HCT116 (cell line): ENCODE measurements at regions not wholly inside any gene's neighbourhood (a gene's known extent, or its start where the extent isn't known, plus 50 kb on each side); places are given as distances from the start of the nearest gene placed in this dataset.
A peak's percentile ranks its signal among the peaks of the same experiment; 100 is the strongest.

Experiments
- ATAC-seq: fragments of 200-7000 bp; cut with Tn5 transposase; 2 replicates; pipeline ENCODE4 v1.9.1; 2020; ENCODE audit warnings: mild to moderate bottlenecking, moderate library complexity
- BruUV-seq: library from RNA; stranded (reverse); fragments of 400-500 nt; replicated peaks from 2 replicates; lab custom pipeline; 2021; lab: Mats Ljungman, UMichigan
- CTCF ChIA-PET: fragments of 300-600 bp; sonication (Branson Sonifier 250); formaldehyde crosslinking; loops from one replicate; lab custom pipeline; 2021; ENCODE audit warnings: antibody characterized with exemption; lab: Charles Lee
- POLR2A ChIA-PET: fragments of 300-600, 350-600 bp; sonication (Branson Sonifier 250); formaldehyde crosslinking; loops from one replicate; lab custom pipeline; 2021; ENCODE audit warnings: antibody characterized with exemption; lab: Charles Lee
- RAD21 ChIA-PET, 2 experiments: fragments of 300-600 bp; sonication (Branson Sonifier 250); formaldehyde crosslinking; loops; one replicate each; lab custom pipeline; 2023; ENCODE audit warnings: low total read pairs in 2 of 2; ENCODE audit not compliant: uncharacterized antibody in 2 of 2, unreplicated experiment in 2 of 2, low non-redundant PET in 1 of 2; lab: Charles Lee
- DNase-seq: peaks from one replicate; pipeline ENCODE4 v3.0.0-alpha.2; 2010; ENCODE audit warnings: low read depth, low spot score
- H2AFZ ChIP-seq: fragments of 200-600 bp; shearing (Covaris generic), sonication (generic); 2 replicates; pipeline ENCODE4 v1.6.1; 2017; ENCODE audit warnings: low read depth, mixed run types, mixed read lengths, antibody characterized with exemption, low read length; ENCODE audit not compliant: poor library complexity, severe bottlenecking
- H3K27ac ChIP-seq: 2 replicates; pipeline ENCODE4 v1.5.1; 2012; ENCODE audit warnings: low read depth, low read length
- H3K27me3 ChIP-seq: fragments of 200-600 bp; sonication (generic); 2 replicates; pipeline ENCODE4 v1.6.1; 2016; ENCODE audit warnings: mixed run types, low read length, mixed read lengths; ENCODE audit not compliant: insufficient read depth
- H3K36me3 ChIP-seq, 2 experiments: fragments of 200-500 bp in 1 of 2; fragments of 200-600 bp in 1 of 2; sonication (Bioruptor generic) in 1 of 2; sonication (generic) in 1 of 2; 2 replicates each; pipeline versions ENCODE4 v1.5.1 to v1.6.1; 2014 to 2016; ENCODE audit warnings: low read length in 2 of 2, inconsistent platforms in 1 of 2, mixed read lengths in 1 of 2, mixed run types in 1 of 2; ENCODE audit not compliant: insufficient read depth in 2 of 2, control insufficient read depth in 1 of 2
- H3K4me1 ChIP-seq, 2 experiments: fragments of 200-600 bp in 1 of 2; sonication (generic) in 1 of 2; 2 replicates each; pipeline versions ENCODE4 v1.5.1 to v1.6.1; 2012 to 2017; ENCODE audit warnings: low read length in 2 of 2, inconsistent platforms in 1 of 2, mild to moderate bottlenecking in 1 of 2, mixed read lengths in 1 of 2, mixed run types in 1 of 2, moderate library complexity in 1 of 2; ENCODE audit not compliant: insufficient read depth in 2 of 2, control insufficient read depth in 1 of 2
- H3K4me2 ChIP-seq: fragments of 200-600 bp; sonication (generic); 2 replicates; pipeline ENCODE4 v1.6.1; 2017; ENCODE audit warnings: mixed run types, low read length, mixed read lengths
- H3K4me3 ChIP-seq, 2 experiments: fragments of 200-600 bp in 1 of 2; sonication (generic) in 1 of 2; replicated peaks in 1 of 2; 2 replicates each; pipeline ENCODE4 v1.5.1; 2011 to 2016; ENCODE audit warnings: low read length in 2 of 2, control low read depth in 1 of 2, low read depth in 1 of 2, mild to moderate bottlenecking in 1 of 2, mixed read lengths in 1 of 2, mixed run types in 1 of 2
- H3K79me2 ChIP-seq: fragments of 200-600 bp; sonication (generic); 2 replicates; pipeline ENCODE4 v1.6.1; 2017; ENCODE audit warnings: mild to moderate bottlenecking, mixed run types, low read length, moderate library complexity, mixed read lengths; ENCODE audit not compliant: insufficient read depth
- H3K9ac ChIP-seq: fragments of 200-600 bp; sonication (generic); 2 replicates; pipeline ENCODE4 v1.6.1; 2016; ENCODE audit warnings: low read length, mixed read lengths
- H3K9me2 ChIP-seq: fragments of 200-600 bp; sonication (generic), shearing (Covaris generic); 2 replicates; pipeline ENCODE4 v1.6.1; 2017; ENCODE audit warnings: mixed run types, mild to moderate bottlenecking, moderate library complexity; ENCODE audit not compliant: insufficient read depth
- H3K9me3 ChIP-seq, 2 experiments: fragments of 200-500 bp in 1 of 2; fragments of 200-600 bp in 1 of 2; sonication (Bioruptor generic) in 1 of 2; sonication (generic) in 1 of 2; 2 replicates each; pipeline ENCODE4 v1.6.1; 2014 to 2017; ENCODE audit warnings: low read length in 2 of 2, mixed read lengths in 2 of 2, inconsistent platforms in 1 of 2, low read depth in 1 of 2, mild to moderate bottlenecking in 1 of 2, mixed run types in 1 of 2, moderate library complexity in 1 of 2; ENCODE audit not compliant: control insufficient read depth in 1 of 2, insufficient read depth in 1 of 2
- H4K20me1 ChIP-seq: fragments of 200-600 bp; sonication (generic), shearing (Covaris generic); 2 replicates; pipeline ENCODE4 v1.6.1; 2017; ENCODE audit warnings: mixed run types, mild to moderate bottlenecking, moderate library complexity; ENCODE audit not compliant: insufficient read depth
- CBX3 ChIP-seq: IDR thresholded peaks from 2 replicates; pipeline ENCODE4 v1.6.1; 2012; ENCODE audit warnings: low read depth
- CEBPB ChIP-seq: IDR thresholded peaks from 2 replicates; pipeline ENCODE4 v1.6.1; 2012; ENCODE audit warnings: low read depth
- FOSL1 ChIP-seq: IDR thresholded peaks from 2 replicates; pipeline ENCODE4 v1.6.1; 2012; ENCODE audit warnings: low read depth
- POLR2AphosphoS5 ChIP-seq: IDR thresholded peaks from 2 replicates; pipeline ENCODE4 v1.6.1; 2011; ENCODE audit warnings: mild to moderate bottlenecking, low read depth, low read length, moderate library complexity
- RAD21 ChIP-seq: IDR thresholded peaks from 2 replicates; pipeline ENCODE4 v1.6.1; 2012; ENCODE audit warnings: low read depth, mild to moderate bottlenecking
- SIN3A ChIP-seq: IDR thresholded peaks from 2 replicates; pipeline ENCODE4 v1.6.1; 2012; ENCODE audit warnings: low read depth
- SP1 ChIP-seq: IDR thresholded peaks from 2 replicates; pipeline ENCODE4 v1.6.1; 2012; ENCODE audit warnings: low read depth
- YY1 ChIP-seq: IDR thresholded peaks from 2 replicates; pipeline ENCODE4 v1.6.1; 2011; ENCODE audit warnings: low read length, low read depth, moderate library complexity, mild to moderate bottlenecking; ENCODE audit not compliant: insufficient replicate concordance; ENCODE audit errors: extremely low read depth
- ZNF274 ChIP-seq: fragments of 200-500 bp; sonication (Bioruptor generic); IDR thresholded peaks from 2 replicates; pipeline ENCODE4 v1.6.1; 2014; ENCODE audit warnings: mild to moderate bottlenecking, low read depth, low read length, inconsistent platforms
- intact Hi-C: fragments of 100-400 bp; cut with micrococcal nuclease; formaldehyde crosslinking; loops from 2 replicates; pipeline ENCODE4 v1.10.0; 2022
- TF ChIP-seq, protein P1 (sequence below): IDR thresholded peaks from 2 replicates; pipeline ENCODE4 v1.6.1; 2011; ENCODE audit warnings: mild to moderate bottlenecking, low read length, moderate library complexity; ENCODE audit not compliant: insufficient replicate concordance; ENCODE audit errors: extremely low read depth
- TF ChIP-seq, protein P2 (sequence below): IDR thresholded peaks from 2 replicates; pipeline ENCODE4 v1.6.1; 2012
- TF ChIP-seq, protein P3 (sequence below), 3 experiments: fragments of 200-600 bp in 1 of 3; sonication (generic) in 1 of 3; IDR thresholded peaks in 2 of 3; conservative IDR thresholded peaks in 1 of 3; 2 replicates each; pipeline ENCODE4 v1.5.1; 2012 to 2017; ENCODE audit warnings: low read depth in 2 of 3, low read length in 2 of 3, antibody characterized with exemption in 1 of 3, borderline replicate concordance in 1 of 3, control low read depth in 1 of 3, mild to moderate bottlenecking in 1 of 3, mixed read lengths in 1 of 3, mixed run types in 1 of 3, moderate library complexity in 1 of 3; ENCODE audit not compliant: insufficient read depth in 1 of 3

DNA sequence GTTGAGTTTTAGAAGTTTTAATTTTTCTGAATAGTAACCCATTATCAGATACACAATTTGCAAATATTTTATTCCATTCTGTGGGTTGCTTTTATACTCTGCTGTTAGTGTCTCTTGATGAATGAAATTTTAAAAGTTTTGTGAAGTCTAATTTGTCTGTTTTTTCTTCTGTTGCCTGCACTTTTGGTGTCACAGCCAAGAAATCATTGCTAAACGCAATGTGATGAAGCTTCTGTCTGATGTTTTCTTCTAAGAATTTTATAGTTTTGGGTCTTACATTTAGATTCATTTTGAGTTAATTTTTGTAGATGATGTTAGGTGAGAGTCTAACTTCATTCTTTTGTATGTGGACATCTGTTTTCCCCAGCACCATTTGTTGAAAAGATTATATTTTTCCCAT, 330.0 kb upstream of the FOXK1 start (continued):
- TF ChIP-seq CEBPB = no peak
- TF ChIP-seq SP1 = no peak
- TF ChIP-seq CBX3 = no peak
- TF ChIP-seq, protein P1, sequence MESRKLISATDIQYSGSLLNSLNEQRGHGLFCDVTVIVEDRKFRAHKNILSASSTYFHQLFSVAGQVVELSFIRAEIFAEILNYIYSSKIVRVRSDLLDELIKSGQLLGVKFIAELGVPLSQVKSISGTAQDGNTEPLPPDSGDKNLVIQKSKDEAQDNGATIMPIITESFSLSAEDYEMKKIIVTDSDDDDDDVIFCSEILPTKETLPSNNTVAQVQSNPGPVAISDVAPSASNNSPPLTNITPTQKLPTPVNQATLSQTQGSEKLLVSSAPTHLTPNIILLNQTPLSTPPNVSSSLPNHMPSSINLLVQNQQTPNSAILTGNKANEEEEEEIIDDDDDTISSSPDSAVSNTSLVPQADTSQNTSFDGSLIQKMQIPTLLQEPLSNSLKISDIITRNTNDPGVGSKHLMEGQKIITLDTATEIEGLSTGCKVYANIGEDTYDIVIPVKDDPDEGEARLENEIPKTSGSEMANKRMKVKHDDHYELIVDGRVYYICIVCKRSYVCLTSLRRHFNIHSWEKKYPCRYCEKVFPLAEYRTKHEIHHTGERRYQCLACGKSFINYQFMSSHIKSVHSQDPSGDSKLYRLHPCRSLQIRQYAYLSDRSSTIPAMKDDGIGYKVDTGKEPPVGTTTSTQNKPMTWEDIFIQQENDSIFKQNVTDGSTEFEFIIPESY = no peak
- TF ChIP-seq, protein P2, sequence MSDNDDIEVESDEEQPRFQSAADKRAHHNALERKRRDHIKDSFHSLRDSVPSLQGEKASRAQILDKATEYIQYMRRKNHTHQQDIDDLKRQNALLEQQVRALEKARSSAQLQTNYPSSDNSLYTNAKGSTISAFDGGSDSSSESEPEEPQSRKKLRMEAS = no peak

DNA sequence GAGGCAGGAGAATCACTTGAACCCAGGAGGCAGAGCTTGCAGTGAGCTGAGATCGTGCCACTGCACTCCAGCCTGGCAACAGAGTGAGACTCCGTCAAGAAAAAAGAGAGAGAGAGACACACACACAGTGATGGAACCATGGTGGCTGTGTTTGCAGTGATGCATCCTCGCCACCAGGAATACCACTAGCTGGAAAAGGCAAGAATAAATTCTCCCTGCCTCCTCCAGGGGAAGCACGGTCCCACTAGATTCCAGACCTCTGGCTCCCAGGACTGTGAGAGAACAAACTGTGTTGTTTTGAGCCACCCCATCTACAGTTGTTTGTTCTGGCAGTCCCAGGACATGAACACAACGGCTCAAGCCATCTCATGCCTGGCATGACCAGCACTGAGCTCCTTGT, 320.3 kb upstream of the FOXK1 start:
- no peaks in the 10 kb centered on the region for H3K27me3 ChIP-seq
- no peaks in the 10 kb centered on the region for H3K79me2 ChIP-seq
- RAD21 ChIA-PET = no interaction called here

More for the DNA sequence above, 320.3 kb upstream of the FOXK1 start:
- no peak for DNase-seq
- H2AFZ ChIP-seq = no peak overlapping the region
- no peaks in the 10 kb centered on the region for H4K20me1 ChIP-seq
- TF ChIP-seq RAD21 (no peak), SP1 (no peak), YY1 (no peak), POLR2AphosphoS5 (no peak), FOSL1 (no peak), SIN3A (no peak), ZNF274 (no peak)
- TF ChIP-seq, protein P3, sequence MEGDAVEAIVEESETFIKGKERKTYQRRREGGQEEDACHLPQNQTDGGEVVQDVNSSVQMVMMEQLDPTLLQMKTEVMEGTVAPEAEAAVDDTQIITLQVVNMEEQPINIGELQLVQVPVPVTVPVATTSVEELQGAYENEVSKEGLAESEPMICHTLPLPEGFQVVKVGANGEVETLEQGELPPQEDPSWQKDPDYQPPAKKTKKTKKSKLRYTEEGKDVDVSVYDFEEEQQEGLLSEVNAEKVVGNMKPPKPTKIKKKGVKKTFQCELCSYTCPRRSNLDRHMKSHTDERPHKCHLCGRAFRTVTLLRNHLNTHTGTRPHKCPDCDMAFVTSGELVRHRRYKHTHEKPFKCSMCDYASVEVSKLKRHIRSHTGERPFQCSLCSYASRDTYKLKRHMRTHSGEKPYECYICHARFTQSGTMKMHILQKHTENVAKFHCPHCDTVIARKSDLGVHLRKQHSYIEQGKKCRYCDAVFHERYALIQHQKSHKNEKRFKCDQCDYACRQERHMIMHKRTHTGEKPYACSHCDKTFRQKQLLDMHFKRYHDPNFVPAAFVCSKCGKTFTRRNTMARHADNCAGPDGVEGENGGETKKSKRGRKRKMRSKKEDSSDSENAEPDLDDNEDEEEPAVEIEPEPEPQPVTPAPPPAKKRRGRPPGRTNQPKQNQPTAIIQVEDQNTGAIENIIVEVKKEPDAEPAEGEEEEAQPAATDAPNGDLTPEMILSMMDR (IDR thresholded peaks at IDR 0.05 in 2 of 3, conservative IDR thresholded peaks at IDR 0.05 in 1 of 3; ENCODE audit: borderline replicate concordance in 1 of 3, insufficient read depth in 1 of 3, low read depth in 2 of 3, low read length in 2 of 3) = peak in 1 of 3 experiments; percentile 23; a peak in 1 of 6 replicates
- no peaks in the 10 kb centered on the region for H3K9me2 ChIP-seq
- no peak overlapping the region for H3K9ac ChIP-seq
- BruUV-seq = no TSS peak
- CTCF ChIA-PET = no interaction called here
- peak; percentile 54 for ATAC-seq
- intact Hi-C loops = no loop called here
- H3K9me3 ChIP-seq = no peaks in the 10 kb centered on the region
- no peak overlapping the region for H3K4me2 ChIP-seq
- H3K27ac ChIP-seq = no peak overlapping the region
- POLR2A ChIA-PET = no interaction called here
- no peak overlapping the region for H3K4me3 ChIP-seq
- H3K36me3 ChIP-seq = no peaks in the 10 kb centered on the region
- no peaks in the 10 kb centered on the region for H3K4me1 ChIP-seq
